ENCODE measurements at regions not wholly inside any gene's neighbourhood (a gene's known extent, or its start where the extent isn't known, plus 50 kb on each side); places are given as distances from the start of the nearest gene placed in this dataset.

DNA sequence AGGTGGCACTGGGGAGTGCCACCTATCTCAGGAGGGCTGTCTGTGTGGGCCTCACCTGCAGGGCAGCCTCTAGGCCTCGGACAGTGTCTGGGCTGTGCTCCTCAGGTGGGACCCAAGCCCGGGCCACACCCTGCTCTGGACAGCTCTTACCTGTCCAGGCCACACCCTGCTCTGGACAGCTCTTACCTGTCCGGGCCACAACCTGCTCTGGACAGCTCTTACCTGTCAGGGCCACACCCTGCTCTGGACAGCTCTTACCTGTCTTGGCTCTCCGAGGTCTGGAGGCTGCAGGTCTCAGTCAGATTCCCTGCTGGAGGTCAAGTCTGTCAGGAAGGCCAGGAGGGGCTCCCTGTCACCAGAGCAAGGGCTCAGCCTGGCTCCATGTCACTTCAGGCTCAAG, 80.6 kb downstream of the LINGO1 start:
- TF ChIP-seq POLR2A (IDR thresholded peaks at IDR 0.05) (no peak), CTCF (IDR thresholded peaks at IDR 0.05) (no peak)

Data from esophagus squamous epithelium (tissue), 4 donors.